GM21737 (cell line): ENCODE measurements at regions not wholly inside any gene's neighbourhood (a gene's known extent, or its start where the extent isn't known, plus 50 kb on each side); places are given as distances from the start of the nearest gene placed in this dataset.

Experiments
- ATAC-seq: cut with Tn5 transposase; IDR thresholded peaks from one replicate; pipeline ENCODE4 v1.9.1; 2021; ENCODE audit warnings: mild to moderate bottlenecking, moderate library complexity; ENCODE audit not compliant: unreplicated experiment

GRCh38 chr5:86768699-86769202 is 151.0 kb downstream of the COX7C start:
- no peak for ATAC-seq

- ATAC-seq, result no peak
Observed at GRCh38 chr5:86780018-86780417, 162.3 kb downstream of the COX7C start.

- no peak for ATAC-seq
Observed at GRCh38 chr5:86786955-86787354, 169.2 kb downstream of the COX7C start.

DNA sequence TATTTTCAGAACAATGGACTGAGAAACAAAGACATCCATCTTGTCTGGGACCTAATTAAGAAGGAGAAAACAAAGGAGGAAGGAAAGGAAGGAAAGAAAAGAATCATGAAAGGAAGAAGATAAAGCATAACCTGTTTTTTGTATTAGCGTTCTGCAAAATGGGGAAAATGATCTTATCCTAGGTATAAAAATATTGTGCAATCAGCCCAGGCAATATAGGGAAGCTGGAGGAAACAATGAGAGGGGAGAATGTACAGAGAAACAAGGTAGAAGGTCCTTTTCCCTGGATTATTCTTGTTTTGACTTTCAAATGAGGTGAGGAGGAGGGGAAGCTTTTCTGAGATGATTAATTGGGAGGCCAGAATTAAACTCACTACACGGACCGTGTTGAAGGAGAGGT is 177.9 kb downstream of the COX7C start:
- ATAC-seq, result no peak

- ATAC-seq, result no peak
Observed at GRCh38 chr5:86797677-86798076, 179.9 kb downstream of the COX7C start.

GRCh38 chr5:86806206-86806605 is 188.5 kb downstream of the COX7C start:
- ATAC-seq, result no peak

- no peak for ATAC-seq
Observed at GRCh38 chr5:86807046-86808031, 189.6 kb downstream of the COX7C start.

DNA sequence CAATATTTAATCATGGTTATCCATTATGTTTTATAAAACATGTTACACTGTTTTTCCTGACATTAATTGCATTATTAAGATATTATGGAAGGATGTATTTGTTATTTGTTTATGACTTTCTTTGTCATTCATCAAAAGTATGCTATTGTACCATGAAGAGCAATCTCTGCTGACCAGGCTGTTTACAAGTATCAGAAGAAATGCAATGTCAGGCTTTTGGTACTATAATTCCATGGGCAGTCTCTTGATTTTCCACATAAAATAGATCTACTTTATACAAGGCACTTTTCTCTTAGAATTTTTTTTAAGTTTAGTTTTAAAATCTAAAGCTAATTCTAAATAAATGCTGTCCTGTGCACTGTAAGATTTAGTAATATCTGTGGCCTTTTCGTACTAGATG is 196.6 kb downstream of the COX7C start:
- ATAC-seq, result no peak

- no peak for ATAC-seq
Observed at GRCh38 chr5:86814907-86815306, 197.2 kb downstream of the COX7C start.

DNA sequence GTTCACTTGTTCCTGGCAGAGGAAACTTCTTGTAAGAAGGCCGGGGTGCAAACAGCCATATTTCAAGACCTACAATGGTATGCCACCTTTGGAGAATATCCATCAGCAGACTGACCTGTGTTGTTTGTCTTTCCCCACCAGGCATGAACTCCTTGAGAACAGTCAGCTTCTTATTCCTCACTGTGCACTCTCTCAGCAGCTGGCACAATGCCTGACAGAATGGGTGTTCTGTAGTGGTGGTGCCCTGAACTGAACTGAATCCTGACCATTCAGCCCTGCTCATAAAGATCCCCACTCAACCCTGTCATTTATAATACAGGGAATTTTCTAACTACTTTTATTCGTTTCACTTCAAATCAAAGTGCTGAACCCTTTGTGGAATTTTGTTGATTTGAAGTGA is 206.9 kb downstream of the COX7C start:
- no peak for ATAC-seq

- ATAC-seq, result no peak
Observed at GRCh38 chr5:86831128-86831527, 213.4 kb downstream of the COX7C start.

DNA sequence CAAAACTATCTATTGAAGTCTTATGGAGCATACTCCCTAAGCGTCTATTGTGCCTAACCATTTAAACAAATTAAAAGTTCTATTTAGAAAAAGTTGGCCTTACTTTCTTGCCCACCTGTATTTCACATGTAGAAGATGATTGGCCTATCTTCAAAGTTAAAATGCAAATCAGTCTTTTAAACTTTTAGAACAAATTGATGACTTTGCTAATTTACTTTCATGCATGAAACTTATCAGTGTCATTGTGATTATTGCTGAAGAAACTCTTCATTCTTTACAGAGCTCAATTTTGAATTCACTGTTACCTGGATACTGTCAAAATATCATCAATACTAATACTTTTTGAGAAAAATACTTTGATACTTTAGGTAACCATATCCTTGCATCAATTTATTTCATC is 216.1 kb downstream of the COX7C start:
- ATAC-seq, result no peak

DNA sequence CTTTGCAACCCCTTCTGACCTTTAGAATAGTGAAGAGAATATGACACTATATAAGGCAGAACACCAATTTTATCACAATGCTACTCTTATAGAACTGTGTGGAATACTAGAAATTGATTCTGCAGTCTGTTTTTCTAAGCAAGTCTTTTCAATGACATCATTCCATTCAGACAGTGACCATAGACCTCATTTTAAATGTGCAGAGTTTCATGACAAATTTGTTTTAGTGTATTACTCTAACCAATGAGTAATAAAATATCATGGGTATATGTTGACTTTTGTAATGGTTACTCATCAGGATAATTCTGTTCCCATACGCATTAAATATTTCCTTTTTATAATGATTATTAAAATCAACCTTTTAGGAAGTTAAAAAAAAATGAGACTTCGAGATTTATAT is 219.9 kb downstream of the COX7C start:
- ATAC-seq, result no peak

DNA sequence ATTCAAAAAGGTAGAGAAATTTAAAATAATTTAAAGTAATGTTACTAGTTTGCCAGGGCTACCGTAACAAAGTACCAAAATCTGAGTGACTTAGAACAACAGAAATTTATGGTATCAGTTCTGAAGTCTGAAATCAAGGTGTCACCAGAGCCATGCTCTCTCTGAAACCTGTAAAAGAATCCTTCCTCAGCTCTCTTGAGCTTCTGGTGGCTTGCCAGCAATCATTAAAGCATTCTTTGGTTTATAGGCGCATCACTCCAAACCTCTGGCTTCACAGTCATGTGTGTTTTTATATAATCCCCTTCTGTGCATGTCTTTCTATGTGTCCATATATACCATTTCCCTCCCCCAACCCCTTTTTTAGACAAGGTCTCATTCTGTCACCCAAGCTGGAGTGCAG is 220.3 kb downstream of the COX7C start:
- no peak for ATAC-seq

DNA sequence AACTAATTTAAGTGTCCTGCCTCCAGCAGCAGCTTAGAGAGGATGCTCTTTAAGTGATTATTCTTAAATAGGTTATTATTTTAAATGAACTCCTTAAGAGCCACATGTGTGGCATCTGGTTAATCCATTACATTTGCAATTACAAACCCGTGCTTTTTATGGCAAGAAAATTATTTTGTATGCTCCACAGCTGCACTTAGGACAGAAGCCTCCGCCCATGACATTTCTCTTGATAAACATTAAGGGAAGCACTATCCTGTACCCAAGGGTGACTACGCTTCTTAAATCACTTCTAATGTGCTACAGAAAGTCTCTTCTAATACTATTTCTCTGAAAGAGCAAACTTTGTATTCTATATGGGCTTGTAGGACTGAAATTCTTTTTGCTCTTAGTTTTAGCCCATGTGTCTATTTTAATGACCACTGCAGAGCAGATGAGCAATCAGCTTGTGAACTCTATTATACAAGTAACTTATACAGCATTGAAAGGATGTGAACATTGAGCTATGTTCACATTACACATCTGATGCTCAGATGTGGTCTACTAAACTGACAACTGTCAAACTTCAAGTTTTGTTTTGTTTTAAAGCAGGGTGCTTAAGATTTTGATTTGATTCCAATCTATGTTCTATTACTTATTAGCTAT is 223.4 kb downstream of the COX7C start:
- ATAC-seq, result no peak

GRCh38 chr5:86858442-86858841 is 240.7 kb downstream of the COX7C start:
- no peak for ATAC-seq

DNA sequence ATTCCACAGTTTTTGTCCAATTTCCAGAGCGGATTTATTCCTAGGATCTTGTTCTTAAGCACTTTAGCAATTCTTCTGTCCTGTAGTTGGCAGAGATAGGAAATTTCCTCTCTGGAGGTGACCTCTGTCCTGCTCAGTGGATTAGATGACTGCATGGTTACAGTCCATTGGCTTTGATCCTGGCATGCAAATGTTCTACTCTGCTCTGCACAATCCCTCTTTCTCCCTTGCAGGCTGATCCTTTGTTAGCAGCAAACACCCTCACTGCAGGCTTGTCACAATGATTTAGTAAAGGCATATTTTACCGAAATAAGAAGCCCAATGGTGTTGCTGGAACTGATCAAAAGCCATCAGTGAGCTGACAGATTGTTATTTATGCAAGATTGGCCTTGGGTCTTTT is 243.8 kb downstream of the COX7C start:
- ATAC-seq, result no peak

- no peak for ATAC-seq
Observed at GRCh38 chr5:86862093-86862492, 244.4 kb downstream of the COX7C start.

DNA sequence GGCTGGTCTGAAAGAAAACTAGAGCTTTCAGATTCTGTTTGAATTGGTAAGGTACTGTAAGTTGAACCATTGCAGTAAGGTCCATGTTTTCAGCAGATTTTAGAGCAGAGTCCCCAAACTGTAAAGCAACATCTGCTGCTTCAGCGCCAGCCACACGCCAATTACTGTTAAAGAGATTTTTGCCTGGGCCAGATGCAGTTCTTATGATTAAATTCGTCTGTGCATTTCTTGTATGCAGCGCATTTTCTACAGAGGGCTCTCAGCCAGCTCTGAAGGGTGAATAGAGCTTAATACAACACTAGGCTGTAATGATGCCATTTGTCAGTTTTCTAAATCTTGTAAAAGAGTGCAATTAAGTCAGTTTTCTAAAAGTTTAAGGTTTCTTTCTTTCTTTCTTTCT is 246.3 kb downstream of the COX7C start:
- no peak for ATAC-seq

- no peak for ATAC-seq
Observed at GRCh38 chr5:86865256-86865785, 247.6 kb downstream of the COX7C start.

- no peak for ATAC-seq
Observed at GRCh38 chr5:86866036-86866435, 248.3 kb downstream of the COX7C start.

DNA sequence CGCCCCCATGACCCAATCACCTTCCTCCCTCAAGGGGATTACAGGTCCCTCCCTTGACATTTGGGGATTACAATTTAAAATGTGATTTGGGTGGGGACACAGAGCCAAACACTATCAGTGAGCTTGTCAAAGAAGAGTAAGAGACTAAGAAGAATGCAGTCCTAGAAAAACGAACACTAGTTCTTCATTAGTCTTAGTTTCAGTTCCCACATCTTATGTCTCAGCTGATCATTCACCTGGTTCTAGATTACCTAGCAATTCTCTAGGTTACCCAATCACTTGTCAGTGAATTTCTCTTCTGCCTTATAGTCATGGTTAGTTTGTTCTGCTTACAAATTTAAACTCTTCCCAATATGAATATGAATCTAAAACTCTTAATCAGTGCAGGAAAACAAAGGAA is 251.5 kb downstream of the COX7C start:
- no peak for ATAC-seq
